Pancreas (tissue), 10 donors: ENCODE measurements at regions not wholly inside any gene's neighbourhood (a gene's known extent, or its start where the extent isn't known, plus 50 kb on each side); places are given as distances from the start of the nearest gene placed in this dataset.

ENCODE experiments used
- ATAC-seq, 4 donors: fragments of 200-7000 bp; cut with Tn5 transposase; one replicate each; pipeline versions ENCODE4 v1.8.0 to v1.9.1; 2020; ENCODE audit warnings: mild to moderate bottlenecking in 4 of 4, moderate library complexity in 4 of 4
- DNase-seq, 6 donors: peaks; one replicate each; pipeline ENCODE4 v3.0.0-alpha.2; 2020
- FAIRE-seq: peaks from 2 replicates; lab custom pipeline; 2012; peaks lifted over from hg19 to GRCh38; lab: Jason Lieb, UNC
- H3K27ac ChIP-seq, 4 donors: fragments of 200-600 bp; sonication (generic); 1 replicate in 3 of 4; 2 replicates in 1 of 4; pipeline versions ENCODE4 v1.5.0 to v1.8.0; 2020
- H3K27me3 ChIP-seq, 4 donors: fragments of 200-600 bp; one replicate each; pipeline ENCODE4 v1.8.0; 2021
- H3K36me3 ChIP-seq, 3 donors: fragments of 200-600 bp; sonication (generic) in 1 of 3; one replicate each; pipeline versions ENCODE4 v1.5.0 to v1.8.0; 2020 to 2021
- H3K4me1 ChIP-seq, 3 donors: fragments of 200-600 bp; one replicate each; pipeline ENCODE4 v1.8.0; 2021
- H3K4me3 ChIP-seq, 4 donors: fragments of 200-600 bp; sonication (generic) in 2 of 4; one replicate each; pipeline versions ENCODE4 v1.5.0 to v1.8.0; 2020 to 2021
- H3K9me3 ChIP-seq, 4 donors: fragments of 200-600 bp; one replicate each; pipeline ENCODE4 v1.8.0; 2021
- CTCF ChIP-seq, 4 donors: fragments of 200-600 bp; sonication (generic) in 3 of 4; IDR thresholded peaks; one replicate each; pipeline versions ENCODE4 v1.5.0 to v1.8.0; 2021; ENCODE audit warnings: antibody characterized with exemption in 4 of 4
- WGBS, 2 donors: extraction: QIAGEN DNeasy Blood & Tissue Kit; methylation state at CpG; one replicate each; pipeline ENCODE4 v1.1.7; 2013; 5-methylcytosine and 5-hydroxymethylcytosine counted together
- intact Hi-C, 3 donors: fragments of 100-400 bp; cut with DNase I; formaldehyde crosslinking; loops; one replicate each; pipeline versions ENCODE4 v1.11.1 to v1.14.2; 2022
- donor health status: healthy with polysubstance abuse.
- donor health status: DM: no; HTN: no; CAD: no; lungs with moderate emphysema.
- donor health status: DM: no; HTN: no; CAD: no.
- donor health status: control.
- donor health status: control.
- donor health status: Bipolar disorder and iron deficiency.
- donor health status: DM: yes; HTN: yes; CAD: no.
- donor health status: DM: no; HTN: no; CAD: no.
- donor health status: DM: no; HTN: no; CAD: no.
- donor health status: DM: yes; HTN: yes; CAD: no.

DNA sequence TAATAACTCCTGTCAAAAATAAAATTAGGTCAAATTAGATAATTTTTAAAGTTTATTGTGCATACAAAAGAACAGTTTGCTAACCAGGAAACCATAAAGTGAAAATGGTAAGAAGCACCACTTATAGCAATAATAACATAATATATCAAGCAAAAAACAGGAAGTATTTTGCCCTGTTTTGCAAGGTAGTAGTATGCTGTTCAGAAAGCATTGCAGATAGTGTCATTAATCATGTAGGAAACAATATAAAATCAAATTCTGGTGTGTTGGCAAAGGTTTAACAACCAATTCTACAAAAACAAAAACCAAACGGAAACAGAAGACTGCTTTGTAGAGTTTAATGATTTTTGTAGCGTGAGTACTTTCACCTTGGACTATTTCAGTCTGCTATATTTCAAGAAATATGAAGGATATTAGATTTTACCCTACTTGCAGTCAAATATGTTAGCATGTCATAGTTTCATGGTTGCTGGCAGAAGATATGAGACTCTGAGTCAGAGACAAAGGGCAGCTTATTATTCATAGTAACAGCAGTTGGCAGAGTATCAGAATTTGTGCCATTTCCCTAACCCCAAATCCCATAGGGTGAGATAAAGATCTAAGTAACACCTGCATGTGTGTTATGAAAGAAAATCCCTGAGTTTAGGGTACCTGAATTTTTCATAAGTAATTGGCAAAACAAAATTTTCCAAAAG is 729.0 kb upstream of the BRINP3 start:
- Histone ChIP-seq H3K4me1 (no peaks in the 10 kb centered on the region), H3K9me3 (no peaks in the 10 kb centered on the region), H3K27me3 (no peaks in the 10 kb centered on the region), H3K4me3 (no peak overlapping the region), H3K27ac (no peak overlapping the region), H3K36me3 (no peaks in the 10 kb centered on the region)
- 24 to 33% methylated on average over 2 of the region's 2 CpGs for WGBS, 2 donors
- intact Hi-C loops, result no loop called here
- DNase-seq (no peak), FAIRE-seq (no peak), ATAC-seq (no peak)
- no peak for TF ChIP-seq CTCF (IDR thresholded peaks at IDR 0.05)

- no peaks in the 10 kb centered on the region for H3K36me3 ChIP-seq
- no peaks in the 10 kb centered on the region for H3K4me1 ChIP-seq
- ATAC-seq (no peak), FAIRE-seq (no peak), DNase-seq (no peak)
- no peaks in the 10 kb centered on the region for H3K9me3 ChIP-seq
- no peak overlapping the region for H3K27ac ChIP-seq
- WGBS, 2 donors, result 84 to 92% methylated on average over 5 of the region's 5 CpGs
- H3K4me3 ChIP-seq, result no peak overlapping the region
- intact Hi-C loops, result no loop called here
- TF ChIP-seq CTCF (IDR thresholded peaks at IDR 0.05), result no peak
- no peaks in the 10 kb centered on the region for H3K27me3 ChIP-seq
These were observed 744.5 kb upstream of the BRINP3 start for GRCh38 chr1:191222206-191222605.

GRCh38 chr1:191240925-191241324 is 763.3 kb upstream of the BRINP3 start:
- H3K9me3 ChIP-seq, result no peaks in the 10 kb centered on the region
- ATAC-seq (no peak), DNase-seq (no peak), FAIRE-seq (no peak)
- H3K27ac ChIP-seq, result no peak overlapping the region
- 66 to 69% methylated on average over 3 of the region's 3 CpGs for WGBS, 2 donors
- no peaks in the 10 kb centered on the region for H3K36me3 ChIP-seq
- intact Hi-C loops, result no loop called here
- TF ChIP-seq CTCF (IDR thresholded peaks at IDR 0.05), result no peak
- H3K4me1 ChIP-seq, result no peaks in the 10 kb centered on the region
- H3K4me3 ChIP-seq, result no peak overlapping the region
- no peaks in the 10 kb centered on the region for H3K27me3 ChIP-seq

- WGBS, 2 donors, result 79 to 93% methylated on average over 3 of the region's 3 CpGs
- no peaks in the 10 kb centered on the region for H3K9me3 ChIP-seq
- no peaks in the 10 kb centered on the region for H3K36me3 ChIP-seq
- no peak overlapping the region for H3K4me3 ChIP-seq
- no peaks in the 10 kb centered on the region for H3K4me1 ChIP-seq
- H3K27me3 ChIP-seq, result no peaks in the 10 kb centered on the region
- ATAC-seq, result no peak
- FAIRE-seq, result no peak
- intact Hi-C loops, result no loop called here
- no peak overlapping the region for H3K27ac ChIP-seq
- no peak for DNase-seq
- no peak for TF ChIP-seq CTCF (IDR thresholded peaks at IDR 0.05)
These were observed 777.8 kb upstream of the BRINP3 start for GRCh38 chr1:191255354-191256054.

DNA sequence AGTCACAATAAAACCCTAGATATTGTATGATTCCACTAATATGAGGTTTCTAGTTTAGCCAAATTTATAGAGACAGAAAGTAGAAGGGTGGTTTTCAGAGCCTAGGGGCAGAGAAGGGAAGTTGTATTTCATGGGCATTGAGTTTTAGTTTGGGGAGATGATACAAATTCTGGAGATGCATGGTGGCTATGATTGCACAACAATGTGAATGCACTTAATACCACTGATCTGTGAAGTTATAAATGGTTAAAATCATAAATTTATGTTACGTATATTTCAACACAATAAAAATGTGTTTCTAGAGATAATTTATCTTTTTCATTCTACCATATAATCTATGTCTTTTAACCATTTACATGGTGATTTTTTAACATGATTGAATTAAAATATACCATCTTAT is 779.3 kb upstream of the BRINP3 start:
- Histone ChIP-seq H3K27me3 (no peaks in the 10 kb centered on the region), H3K27ac (no peak overlapping the region), H3K9me3 (no peaks in the 10 kb centered on the region), H3K36me3 (no peaks in the 10 kb centered on the region), H3K4me3 (no peak overlapping the region), H3K4me1 (no peaks in the 10 kb centered on the region)
- FAIRE-seq (no peak), ATAC-seq (no peak), DNase-seq (no peak)
- intact Hi-C loops, result no loop called here
- TF ChIP-seq CTCF (IDR thresholded peaks at IDR 0.05), result no peak
- WGBS, 2 donors, result 78 to 100% methylated on average over 1 of the region's 1 CpG
